NCI-H526 treated with DMSO at 0.1 percent for 48 hours (cell line): ENCODE measurements at regions not wholly inside any gene's neighbourhood (a gene's known extent, or its start where the extent isn't known, plus 50 kb on each side); places are given as distances from the start of the nearest gene placed in this dataset.
"Not testable (repeated sequence)": the region's sequence is repeated elsewhere in the genome, so short reads cannot be mapped to it uniquely, and the experiment has no call there.

ENCODE experiments used
- DNase-seq: peaks from one replicate; lab custom pipeline; 2025; lab: John Stamatoyannopoulos, UW

DNA sequence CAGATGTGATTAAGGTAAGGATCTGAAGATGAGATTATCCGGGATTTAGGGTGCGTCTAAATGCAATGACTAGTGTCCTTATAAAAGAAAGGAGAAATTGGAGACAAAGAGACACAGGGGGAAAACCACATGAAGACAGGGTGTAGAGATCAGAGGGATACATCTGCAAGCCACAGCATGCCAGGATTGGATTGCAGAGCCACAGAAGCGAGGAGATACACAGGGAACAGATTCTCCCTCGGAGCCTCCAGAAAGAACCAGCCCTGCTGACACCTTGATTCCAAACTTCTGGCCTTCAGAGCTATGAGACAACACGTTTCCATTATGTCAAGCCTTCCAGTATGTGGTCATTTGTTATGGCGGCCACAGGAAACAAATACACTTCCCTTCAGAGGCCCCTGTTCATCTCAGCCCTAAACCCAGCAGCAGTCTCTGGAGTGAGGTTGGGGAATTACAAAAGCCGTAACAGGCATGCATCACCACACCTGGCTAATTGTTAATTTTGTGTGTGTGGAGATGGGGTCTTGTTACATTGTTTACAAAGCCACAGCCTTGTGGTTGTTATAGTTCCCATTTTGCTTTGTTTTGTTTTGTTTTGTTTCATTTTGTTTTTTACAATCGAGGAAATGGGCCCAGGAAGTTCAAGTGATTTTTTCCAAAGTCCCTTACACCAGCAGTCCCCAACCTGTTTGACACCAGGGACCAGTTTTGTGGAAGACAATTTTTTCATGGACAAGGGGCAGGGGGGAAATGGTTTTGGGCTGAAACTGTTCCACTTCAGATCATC is 51.6 kb upstream of the LYRM9 start:
- DNase-seq: peak; percentile 32

GRCh38 chr17:27945333-27945616 is 52.1 kb upstream of the LYRM9 start:
- no peak for DNase-seq

DNA sequence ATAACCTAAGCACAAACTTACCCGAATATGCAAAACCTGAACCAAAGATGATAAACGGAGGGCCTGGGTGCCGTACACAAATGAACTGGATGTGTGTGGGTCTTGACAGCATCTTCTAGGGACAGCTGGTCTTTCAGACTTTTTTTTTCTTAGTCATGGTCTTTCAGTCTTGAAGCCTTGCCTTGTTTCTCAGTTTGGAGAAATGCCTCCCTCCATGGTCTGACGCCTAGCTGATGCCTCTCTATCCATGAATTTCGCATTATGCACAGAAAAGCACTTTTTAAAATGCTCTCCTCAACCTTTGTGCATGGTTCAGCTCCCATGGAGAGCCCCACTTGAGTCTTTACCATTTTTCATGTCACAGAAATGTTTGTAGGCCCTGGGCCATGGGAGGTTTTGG is 52.8 kb upstream of the LYRM9 start:
- peak; percentile 56 for DNase-seq

DNA sequence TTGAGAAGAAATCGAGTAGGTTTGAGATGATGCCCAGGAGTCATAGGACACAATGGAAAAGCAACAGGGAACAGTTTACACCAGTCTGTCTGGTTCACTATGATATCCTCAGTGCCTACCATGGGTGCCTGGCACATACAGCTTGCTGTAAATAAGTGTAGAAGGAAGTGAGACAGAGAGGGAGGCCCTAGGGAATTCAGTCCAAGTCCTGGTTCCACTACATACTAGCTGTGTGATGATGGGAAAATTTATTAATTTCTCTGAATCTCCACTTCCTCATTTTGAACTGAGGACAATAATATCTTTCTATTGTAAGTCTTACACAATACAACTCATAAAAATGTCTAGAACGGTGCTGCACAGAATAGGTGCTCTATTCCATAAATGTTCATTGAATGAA is 53.3 kb upstream of the LYRM9 start:
- DNase-seq: no peak

DNA sequence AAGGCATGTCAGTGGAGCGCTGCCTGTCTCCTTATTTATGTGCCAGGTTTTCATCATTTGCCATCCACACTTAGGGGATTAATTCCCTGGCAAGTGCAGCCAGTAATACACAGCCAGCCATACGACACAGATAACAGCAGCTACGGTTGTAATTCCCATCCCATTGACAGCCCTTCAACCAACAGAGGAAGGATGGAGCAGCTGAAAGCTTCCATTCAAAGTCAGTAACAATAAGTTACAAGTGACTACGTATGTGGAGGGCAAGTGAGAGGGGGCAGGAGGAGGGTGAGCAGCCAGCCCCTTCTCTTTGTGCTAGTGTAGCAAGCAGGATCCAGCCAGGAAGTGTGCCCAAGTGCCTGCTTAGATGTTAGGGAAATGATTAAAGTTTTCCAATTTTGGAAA is 53.8 kb upstream of the LYRM9 start:
- DNase-seq: no peak

DNA sequence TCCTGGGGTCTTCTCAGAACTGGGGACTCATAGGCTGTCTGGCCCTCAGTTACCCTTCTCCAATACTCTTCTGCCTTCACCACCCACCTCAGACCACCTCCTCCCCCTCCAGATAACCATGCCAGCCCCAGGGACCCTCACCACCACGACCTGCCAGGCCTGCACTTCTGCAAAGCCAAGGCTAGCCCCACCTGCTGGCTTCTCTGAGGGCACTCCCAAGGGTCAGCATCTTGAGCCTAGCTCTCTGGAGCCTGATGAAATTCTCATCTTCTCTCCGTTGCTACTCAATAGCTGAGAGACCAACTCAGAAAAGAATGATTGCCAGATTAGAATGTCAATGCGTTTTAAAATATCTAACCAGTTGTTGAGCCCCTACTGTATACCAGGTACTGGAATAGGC is 56.1 kb upstream of the LYRM9 start:
- no peak for DNase-seq

DNA sequence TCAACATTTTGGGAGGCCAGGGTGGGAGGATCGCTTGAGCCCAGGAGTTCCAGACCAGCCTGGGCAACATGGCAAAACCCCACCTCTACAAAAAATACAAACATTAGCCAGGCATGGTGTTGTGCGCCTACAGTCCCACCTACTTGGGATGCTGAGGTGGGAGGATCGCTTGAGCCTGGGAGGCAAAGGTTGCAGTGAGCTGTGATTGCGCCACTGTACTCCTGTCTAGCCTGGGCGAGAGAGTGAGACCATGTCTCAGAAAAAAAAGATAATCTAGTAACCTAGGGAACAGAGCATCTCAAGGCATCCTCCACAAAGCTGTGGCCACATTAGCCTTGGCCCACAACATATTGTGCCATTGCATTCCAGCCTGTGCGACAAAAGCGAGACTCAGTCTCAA is 57.1 kb upstream of the LYRM9 start:
- DNase-seq: not testable (repeated sequence)

DNA sequence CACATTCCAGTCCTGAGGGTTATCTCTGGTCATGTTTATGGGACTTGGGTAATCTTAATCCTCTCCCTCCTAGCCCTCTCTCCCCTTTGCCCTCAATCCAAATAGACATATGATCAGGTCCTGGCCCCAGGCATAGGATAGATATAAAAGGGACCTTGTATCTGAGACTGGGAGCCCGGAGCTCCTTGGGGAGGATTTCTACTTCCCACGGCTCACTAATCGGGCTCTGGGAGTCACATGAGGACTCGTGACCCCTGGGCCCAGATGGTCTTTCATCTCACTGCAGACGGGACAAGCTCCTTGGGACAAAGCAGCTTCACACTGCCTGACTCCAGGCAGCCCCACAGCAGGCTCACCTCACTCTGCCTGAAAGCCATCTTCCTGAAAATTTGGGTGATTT is 57.8 kb upstream of the LYRM9 start:
- DNase-seq: no peak

GRCh38 chr17:27951872-27952271 is 58.7 kb upstream of the LYRM9 start:
- DNase-seq: no peak

DNA sequence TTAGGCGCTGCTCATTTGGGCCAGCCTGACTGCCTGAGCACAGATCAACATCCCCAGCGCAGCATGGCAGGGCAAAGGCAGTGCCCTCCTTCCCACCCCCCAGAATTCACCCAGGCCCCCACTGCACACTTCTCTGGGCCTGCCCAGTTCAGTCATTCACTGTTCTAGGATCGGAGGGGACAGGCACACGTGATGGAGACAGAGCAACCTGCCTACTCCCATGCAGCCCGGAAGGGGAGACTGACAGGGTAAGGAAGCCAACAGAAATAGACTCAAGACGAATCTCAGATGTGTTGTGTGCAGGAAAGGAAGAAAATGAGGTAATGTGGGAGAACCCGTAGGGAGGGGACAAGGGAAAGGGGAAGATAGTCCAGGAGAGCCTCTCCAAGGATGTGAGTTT is 59.2 kb upstream of the LYRM9 start:
- DNase-seq: no peak

- DNase-seq: no peak
Observed at GRCh38 chr17:27954548-27955495, 61.7 kb upstream of the LYRM9 start.

DNA sequence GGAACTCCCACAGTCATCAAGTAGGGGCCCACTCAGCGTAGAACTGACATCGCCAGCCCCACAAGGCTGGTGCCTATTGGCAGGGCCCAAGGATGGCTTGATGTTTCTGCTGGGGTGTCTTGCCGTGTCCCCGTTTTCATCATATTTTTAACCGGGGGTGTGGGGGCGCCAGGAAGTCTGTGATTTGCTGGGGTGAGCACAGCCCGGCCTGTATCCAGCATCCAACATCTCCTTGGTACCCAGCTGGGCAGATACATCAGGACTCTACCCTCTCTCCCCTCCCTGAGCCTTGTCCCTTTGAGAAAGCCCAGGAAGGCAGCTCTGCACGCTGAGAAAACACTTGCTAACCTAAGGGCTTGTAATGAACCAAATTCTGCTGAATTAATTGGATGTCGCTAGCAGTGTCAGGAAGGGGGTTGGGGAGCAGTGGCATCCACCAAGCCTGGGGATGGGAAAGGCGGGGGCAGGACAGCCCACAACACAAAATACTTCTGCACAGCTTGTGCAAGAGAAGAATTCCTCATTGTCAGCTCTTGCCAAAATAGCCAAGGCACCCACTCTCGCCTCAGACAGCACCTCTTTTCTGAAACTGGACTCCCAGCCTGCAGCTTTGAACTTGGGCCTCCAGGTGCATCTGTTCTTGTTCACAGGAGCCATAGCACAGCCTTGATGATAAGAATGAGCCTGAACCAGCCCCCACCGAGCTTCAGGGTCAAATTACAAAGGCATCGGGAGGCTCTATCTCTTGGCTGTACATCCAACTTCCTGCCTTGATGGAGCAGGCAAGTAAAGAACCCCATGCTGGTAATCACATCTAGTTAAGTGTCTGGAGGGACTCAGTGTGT is 63.7 kb upstream of the LYRM9 start:
- DNase-seq: peak; percentile 52

- DNase-seq: not testable (repeated sequence)
Observed at GRCh38 chr17:27957446-27957793, 64.3 kb upstream of the LYRM9 start.

- no peak for DNase-seq
Observed at GRCh38 chr17:27958708-27959381, 65.7 kb upstream of the LYRM9 start.

GRCh38 chr17:27959382-27959709 is 66.2 kb upstream of the LYRM9 start:
- DNase-seq: peak; percentile 99

DNA sequence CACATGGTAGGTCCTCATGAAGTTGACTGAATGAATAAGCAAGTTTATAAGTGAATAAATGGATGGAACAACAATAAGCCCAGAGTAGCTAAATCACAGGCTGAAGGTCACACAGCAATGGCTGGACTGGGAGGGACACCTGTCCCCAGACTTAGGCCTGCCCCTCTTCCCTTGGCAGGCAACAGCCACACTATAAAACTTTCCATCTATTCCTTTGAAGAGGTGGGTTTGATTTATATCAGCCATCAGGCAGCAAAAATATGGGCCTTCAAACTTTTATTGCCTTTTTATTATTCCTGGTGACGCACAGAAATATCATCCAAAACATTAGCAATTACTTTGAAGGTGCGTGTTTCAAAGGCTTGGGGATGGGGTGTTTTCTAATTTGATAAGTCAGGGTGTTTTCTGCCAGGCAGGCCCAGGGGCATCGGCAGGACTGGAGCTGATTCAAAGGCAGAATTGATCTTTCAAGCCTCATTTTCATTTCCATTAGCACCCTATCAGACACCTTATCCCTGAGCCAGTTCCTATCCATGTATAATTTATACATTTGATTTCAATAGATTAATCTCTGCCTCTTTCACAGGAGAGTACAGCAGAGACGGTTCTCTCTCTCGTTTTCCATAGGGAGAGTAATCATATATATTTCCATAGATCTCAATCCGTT is 67.2 kb upstream of the LYRM9 start:
- DNase-seq: peak; percentile 60

GRCh38 chr17:27962581-27962980 is 69.4 kb upstream of the LYRM9 start:
- DNase-seq: not testable (repeated sequence)

DNA sequence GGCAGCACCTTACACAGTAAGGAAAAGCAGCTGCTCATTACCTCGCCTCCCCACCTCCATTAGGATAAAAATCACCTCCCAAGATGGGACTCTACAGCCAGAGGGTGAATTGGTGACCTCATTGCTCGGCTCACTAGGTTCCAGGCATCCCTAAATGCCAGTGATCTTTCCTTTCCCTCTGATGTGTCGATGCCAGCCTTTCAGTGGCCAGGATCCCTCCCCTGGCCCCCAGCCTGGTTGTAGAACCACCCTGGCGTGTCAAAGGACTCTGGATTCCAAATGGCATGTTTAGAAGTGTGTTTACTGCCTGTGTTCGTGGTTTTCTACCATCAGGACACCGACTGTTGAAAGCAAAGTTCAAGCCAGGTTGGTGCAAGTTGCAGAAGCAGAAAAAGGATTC is 72.1 kb upstream of the LYRM9 start:
- DNase-seq: no peak

DNA sequence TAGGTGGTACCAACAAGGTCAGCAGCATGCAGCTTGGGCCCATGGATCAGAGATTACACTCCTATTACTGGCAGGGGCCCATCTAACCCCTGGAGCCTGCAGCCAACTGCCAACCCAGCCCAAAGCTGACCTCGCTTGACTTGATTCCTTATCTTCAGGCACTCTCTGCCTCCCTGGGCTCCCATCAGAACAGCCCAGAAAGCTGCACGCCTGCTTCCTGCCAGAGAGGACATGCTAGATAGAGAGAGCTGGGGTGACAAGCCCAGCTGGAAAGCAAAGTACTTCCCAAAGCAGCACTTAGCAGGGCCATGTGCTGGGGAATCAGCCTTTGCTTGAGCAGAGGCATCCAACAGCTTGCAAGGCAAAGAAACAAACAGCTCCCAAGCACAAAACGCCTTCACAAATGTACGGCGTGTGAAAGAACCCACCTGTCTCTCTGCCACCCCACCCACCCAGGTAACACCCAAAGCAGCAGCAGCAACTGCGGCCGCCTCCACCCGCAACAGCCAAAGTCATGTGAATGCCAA is 74.2 kb upstream of the NLK start:
- DNase-seq: no peak

DNA sequence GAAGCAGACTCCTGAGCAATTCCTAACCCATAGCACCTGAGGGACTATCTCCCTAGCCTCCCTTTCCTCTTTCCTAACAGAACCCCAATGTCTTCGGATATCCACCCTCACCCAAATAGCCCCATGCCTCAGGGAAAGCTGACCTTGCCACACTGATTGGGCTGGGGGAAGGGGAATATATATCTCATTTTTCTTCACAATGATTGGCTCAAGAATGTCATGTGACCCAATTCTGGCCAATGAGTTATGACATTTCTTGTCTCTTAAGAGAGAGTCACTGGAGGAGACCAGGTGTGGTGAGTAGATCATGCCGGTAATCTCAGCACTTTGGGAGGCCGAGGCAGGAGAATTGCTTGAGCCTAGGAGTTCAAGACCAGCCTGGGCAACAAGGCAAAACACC is 71.9 kb upstream of the NLK start:
- DNase-seq: no peak
